A549 (cell line): ENCODE measurements at regions not wholly inside any gene's neighbourhood (a gene's known extent, or its start where the extent isn't known, plus 50 kb on each side); places are given as distances from the start of the nearest gene placed in this dataset.

ENCODE experiments used
- CBX2 ChIP-seq: fragments of 200-600 bp; sonication (generic); IDR thresholded peaks from 2 replicates; pipeline ENCODE4 v1.6.1; 2016; ENCODE audit warnings: low read depth, mild to moderate bottlenecking, borderline replicate concordance
- CHD4 ChIP-seq: fragments of 200-600 bp; sonication (generic); IDR thresholded peaks from 2 replicates; pipeline ENCODE4 v1.6.1; 2016; ENCODE audit warnings: antibody characterized with exemption, mild to moderate bottlenecking, borderline replicate concordance
- EP300 ChIP-seq, 2 experiments: fragments of >200 bp; sonication (Bioruptor Twin); formaldehyde crosslinking; IDR thresholded peaks; 2 replicates in 1 of 2; 3 replicates in 1 of 2; pipeline ENCODE4 v1.6.1; 2016 to 2017
- ESRRA ChIP-seq: fragments of 150-350 bp; IDR thresholded peaks from 2 replicates; pipeline ENCODE4 v1.6.1; 2014; ENCODE audit warnings: mild to moderate bottlenecking, low read length, borderline replicate concordance
- JUN ChIP-seq, 2 experiments: fragments of >200 bp; sonication (Bioruptor Twin); formaldehyde crosslinking; IDR thresholded peaks; 2 replicates in 1 of 2; 3 replicates in 1 of 2; pipeline ENCODE4 v1.6.1; 2016 to 2017
- JUNB ChIP-seq: fragments of >200 bp; sonication (Bioruptor Twin); formaldehyde crosslinking; IDR thresholded peaks from 2 replicates; pipeline ENCODE4 v1.6.1; 2016
- MAX ChIP-seq: IDR thresholded peaks from 2 replicates; pipeline ENCODE4 v1.6.1; 2012
- MAZ ChIP-seq: fragments of 150-350 bp; IDR thresholded peaks from 2 replicates; pipeline ENCODE4 v1.6.1; 2014; ENCODE audit warnings: antibody characterized with exemption, low read depth, low read length, borderline replicate concordance
- MYC ChIP-seq: IDR thresholded peaks from 2 replicates; pipeline ENCODE4 v1.6.1; 2012; ENCODE audit warnings: mild to moderate bottlenecking, inconsistent platforms, low read length, improper control_type of control experiment, borderline replicate concordance
- PHF8 ChIP-seq: fragments of 200-600 bp; sonication (generic); IDR thresholded peaks from 2 replicates; pipeline ENCODE4 v1.6.1; 2016; ENCODE audit warnings: low read depth, mild to moderate bottlenecking, antibody characterized with exemption, moderate library complexity, borderline replicate concordance
- POLR2A ChIP-seq: IDR thresholded peaks from 2 replicates; pipeline ENCODE4 v1.6.1; 2012; ENCODE audit warnings: mild to moderate bottlenecking, low read length
- RAD21 ChIP-seq, 2 experiments: fragments of >200 bp in 1 of 2; sonication (Bioruptor Twin) in 1 of 2; formaldehyde crosslinking in 1 of 2; IDR thresholded peaks in 1 of 2; conservative IDR thresholded peaks in 1 of 2; 2 replicates in 1 of 2; 3 replicates in 1 of 2; pipeline ENCODE4 v1.6.1; 2012 to 2018; ENCODE audit warnings: inconsistent platforms in 1 of 2
- TF ChIP-seq, protein P1 (sequence below): fragments of >200 bp; sonication (Bioruptor Twin); formaldehyde crosslinking; IDR thresholded peaks from 3 replicates; pipeline ENCODE4 v1.5.1; 2016

DNA sequence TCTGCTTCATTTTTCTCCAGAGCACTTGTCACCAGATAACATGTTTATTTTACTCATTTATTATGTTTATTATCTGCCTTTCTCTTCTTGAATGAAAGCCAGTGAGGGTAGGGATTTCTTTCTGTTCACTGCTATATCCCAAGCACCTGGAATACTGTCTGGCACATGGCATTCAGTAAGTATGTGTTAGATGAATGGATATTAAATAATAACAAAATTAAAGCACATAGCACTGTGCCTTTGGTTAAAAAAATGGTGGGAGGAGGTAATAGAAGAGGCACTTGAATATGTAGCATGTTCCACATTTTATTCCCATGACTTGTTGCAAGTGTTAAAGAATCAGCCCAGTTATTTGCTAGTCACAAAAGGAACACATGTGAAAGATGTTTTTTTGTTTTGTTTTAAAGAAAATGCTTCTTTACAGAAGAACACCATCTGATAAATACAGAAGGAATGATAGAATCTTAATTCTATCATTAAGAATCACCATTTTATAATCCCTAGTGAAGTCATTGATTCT, 151.0 kb downstream of the DLEU7 start:
- TF ChIP-seq, protein P1, sequence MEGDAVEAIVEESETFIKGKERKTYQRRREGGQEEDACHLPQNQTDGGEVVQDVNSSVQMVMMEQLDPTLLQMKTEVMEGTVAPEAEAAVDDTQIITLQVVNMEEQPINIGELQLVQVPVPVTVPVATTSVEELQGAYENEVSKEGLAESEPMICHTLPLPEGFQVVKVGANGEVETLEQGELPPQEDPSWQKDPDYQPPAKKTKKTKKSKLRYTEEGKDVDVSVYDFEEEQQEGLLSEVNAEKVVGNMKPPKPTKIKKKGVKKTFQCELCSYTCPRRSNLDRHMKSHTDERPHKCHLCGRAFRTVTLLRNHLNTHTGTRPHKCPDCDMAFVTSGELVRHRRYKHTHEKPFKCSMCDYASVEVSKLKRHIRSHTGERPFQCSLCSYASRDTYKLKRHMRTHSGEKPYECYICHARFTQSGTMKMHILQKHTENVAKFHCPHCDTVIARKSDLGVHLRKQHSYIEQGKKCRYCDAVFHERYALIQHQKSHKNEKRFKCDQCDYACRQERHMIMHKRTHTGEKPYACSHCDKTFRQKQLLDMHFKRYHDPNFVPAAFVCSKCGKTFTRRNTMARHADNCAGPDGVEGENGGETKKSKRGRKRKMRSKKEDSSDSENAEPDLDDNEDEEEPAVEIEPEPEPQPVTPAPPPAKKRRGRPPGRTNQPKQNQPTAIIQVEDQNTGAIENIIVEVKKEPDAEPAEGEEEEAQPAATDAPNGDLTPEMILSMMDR, result no peak
- TF ChIP-seq EP300 (IDR thresholded peaks at IDR 0.05), result no peak
- TF ChIP-seq POLR2A, result no peak
- no peak for TF ChIP-seq MYC
- TF ChIP-seq ESRRA, result no peak
- no peak for TF ChIP-seq JUN (IDR thresholded peaks at IDR 0.05)
- TF ChIP-seq MAX, result no peak
- no peak for TF ChIP-seq MAZ
- no peak for TF ChIP-seq JUNB
- TF ChIP-seq PHF8, result no peak
- no peak for TF ChIP-seq RAD21 (conservative IDR thresholded peaks at IDR 0.05 in 1 of 2, IDR thresholded peaks at IDR 0.05 in 1 of 2)
- TF ChIP-seq CHD4, result no peak
- no peak for TF ChIP-seq CBX2
